ENCODE measurements at regions not wholly inside any gene's neighbourhood (a gene's known extent, or its start where the extent isn't known, plus 50 kb on each side); places are given as distances from the start of the nearest gene placed in this dataset.

GRCh38 chr7:84469034-84469433, 274.4 kb upstream of the SEMA3A start:
- no peaks in the 10 kb centered on the region for H3K27me3 ChIP-seq (ENCODE audit: low read depth, low read length)
- no peak overlapping the region for H3K4me2 ChIP-seq (ENCODE audit: low read length)
- no peaks in the 10 kb centered on the region for H3K9me3 ChIP-seq (ENCODE audit: insufficient read depth, low read length)
- no peaks in the 10 kb centered on the region for H3K4me1 ChIP-seq (ENCODE audit: low read length)
- no peaks in the 10 kb centered on the region for H3K36me3 ChIP-seq (replicated peaks; ENCODE audit: low read depth, low read length)
- no peak overlapping the region for H3K27ac ChIP-seq (ENCODE audit: low read length)
- H3K9ac ChIP-seq (ENCODE audit: low read length): no peak overlapping the region
- no peak overlapping the region for H2AFZ ChIP-seq (ENCODE audit: low read depth, low read length)
- TF ChIP-seq CTCF (IDR thresholded peaks at IDR 0.05; ENCODE audit: low read depth, low read length): no peak
- no peak overlapping the region for H3K4me3 ChIP-seq (ENCODE audit: low read length)
- H3K79me2 ChIP-seq (ENCODE audit: low read length): no peaks in the 10 kb centered on the region
- H4K20me1 ChIP-seq (ENCODE audit: insufficient read depth, low read length): no peaks in the 10 kb centered on the region

- H3K4me2 ChIP-seq (ENCODE audit: low read length): no peak overlapping the region
Measured at GRCh38 chr7:84462259-84462658, 267.7 kb upstream of the SEMA3A start.

GRCh38 chr7:84461093-84461492, 266.5 kb upstream of the SEMA3A start:
- H3K4me3 ChIP-seq (ENCODE audit: low read length): no peak overlapping the region
- no peaks in the 10 kb centered on the region for H4K20me1 ChIP-seq (ENCODE audit: insufficient read depth, low read length)
- H3K9ac ChIP-seq (ENCODE audit: low read length): no peak overlapping the region
- no peak overlapping the region for H3K4me2 ChIP-seq (ENCODE audit: low read length)
- no peaks in the 10 kb centered on the region for H3K27me3 ChIP-seq (ENCODE audit: low read depth, low read length)
- no peaks in the 10 kb centered on the region for H3K79me2 ChIP-seq (ENCODE audit: low read length)
- H3K36me3 ChIP-seq (replicated peaks; ENCODE audit: low read depth, low read length): no peaks in the 10 kb centered on the region
- TF ChIP-seq CTCF (IDR thresholded peaks at IDR 0.05; ENCODE audit: low read depth, low read length) (no peak), EZH2phosphoT487 (IDR thresholded peaks at IDR 0.05; ENCODE audit: low read depth) (no peak)
- no peaks in the 10 kb centered on the region for H3K4me1 ChIP-seq (ENCODE audit: low read length)
- H3K9me3 ChIP-seq (ENCODE audit: insufficient read depth, low read length): no peaks in the 10 kb centered on the region
- no peak overlapping the region for H2AFZ ChIP-seq (ENCODE audit: low read depth, low read length)
- no peak overlapping the region for H3K27ac ChIP-seq (ENCODE audit: low read length)

More at GRCh38 chr7:84462259-84462658, 267.7 kb upstream of the SEMA3A start:
- Histone ChIP-seq H3K36me3 (replicated peaks; ENCODE audit: low read depth, low read length) (no peaks in the 10 kb centered on the region), H3K27me3 (ENCODE audit: low read depth, low read length) (no peaks in the 10 kb centered on the region), H3K4me1 (ENCODE audit: low read length) (no peaks in the 10 kb centered on the region), H3K27ac (ENCODE audit: low read length) (no peak overlapping the region), H3K4me3 (ENCODE audit: low read length) (no peak overlapping the region), H4K20me1 (ENCODE audit: insufficient read depth, low read length) (no peaks in the 10 kb centered on the region), H3K9me3 (ENCODE audit: insufficient read depth, low read length) (no peaks in the 10 kb centered on the region), H3K79me2 (ENCODE audit: low read length) (no peaks in the 10 kb centered on the region), H2AFZ (ENCODE audit: low read depth, low read length) (no peak overlapping the region), H3K9ac (ENCODE audit: low read length) (no peak overlapping the region)
- TF ChIP-seq EZH2phosphoT487 (IDR thresholded peaks at IDR 0.05; ENCODE audit: low read depth) (no peak), CTCF (IDR thresholded peaks at IDR 0.05; ENCODE audit: low read depth, low read length) (no peak)

GRCh38 chr7:84455788-84456187, 261.2 kb upstream of the SEMA3A start:
- Histone ChIP-seq H3K36me3 (replicated peaks; ENCODE audit: low read depth, low read length) (no peaks in the 10 kb centered on the region), H3K4me2 (ENCODE audit: low read length) (no peak overlapping the region), H3K27me3 (ENCODE audit: low read depth, low read length) (no peaks in the 10 kb centered on the region), H2AFZ (ENCODE audit: low read depth, low read length) (no peak overlapping the region), H3K79me2 (ENCODE audit: low read length) (no peaks in the 10 kb centered on the region), H3K27ac (ENCODE audit: low read length) (no peak overlapping the region), H3K9me3 (ENCODE audit: insufficient read depth, low read length) (no peaks in the 10 kb centered on the region), H3K4me1 (ENCODE audit: low read length) (no peaks in the 10 kb centered on the region), H4K20me1 (ENCODE audit: insufficient read depth, low read length) (no peaks in the 10 kb centered on the region), H3K4me3 (ENCODE audit: low read length) (no peak overlapping the region), H3K9ac (ENCODE audit: low read length) (no peak overlapping the region)
- TF ChIP-seq EZH2phosphoT487 (IDR thresholded peaks at IDR 0.05; ENCODE audit: low read depth) (no peak), CTCF (IDR thresholded peaks at IDR 0.05; ENCODE audit: low read depth, low read length) (no peak)

All from OCI-LY3 (cell line).